ENCODE measurements at regions not wholly inside any gene's neighbourhood (a gene's known extent, or its start where the extent isn't known, plus 50 kb on each side); places are given as distances from the start of the nearest gene placed in this dataset.

GRCh38 chr6:141701732-141702131, 431.0 kb upstream of the GJE1 start:
- CTCF ChIA-PET: no interaction called here
- POLR2A ChIA-PET: no interaction called here
- TF ChIP-seq, protein P1, sequence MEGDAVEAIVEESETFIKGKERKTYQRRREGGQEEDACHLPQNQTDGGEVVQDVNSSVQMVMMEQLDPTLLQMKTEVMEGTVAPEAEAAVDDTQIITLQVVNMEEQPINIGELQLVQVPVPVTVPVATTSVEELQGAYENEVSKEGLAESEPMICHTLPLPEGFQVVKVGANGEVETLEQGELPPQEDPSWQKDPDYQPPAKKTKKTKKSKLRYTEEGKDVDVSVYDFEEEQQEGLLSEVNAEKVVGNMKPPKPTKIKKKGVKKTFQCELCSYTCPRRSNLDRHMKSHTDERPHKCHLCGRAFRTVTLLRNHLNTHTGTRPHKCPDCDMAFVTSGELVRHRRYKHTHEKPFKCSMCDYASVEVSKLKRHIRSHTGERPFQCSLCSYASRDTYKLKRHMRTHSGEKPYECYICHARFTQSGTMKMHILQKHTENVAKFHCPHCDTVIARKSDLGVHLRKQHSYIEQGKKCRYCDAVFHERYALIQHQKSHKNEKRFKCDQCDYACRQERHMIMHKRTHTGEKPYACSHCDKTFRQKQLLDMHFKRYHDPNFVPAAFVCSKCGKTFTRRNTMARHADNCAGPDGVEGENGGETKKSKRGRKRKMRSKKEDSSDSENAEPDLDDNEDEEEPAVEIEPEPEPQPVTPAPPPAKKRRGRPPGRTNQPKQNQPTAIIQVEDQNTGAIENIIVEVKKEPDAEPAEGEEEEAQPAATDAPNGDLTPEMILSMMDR (IDR thresholded peaks at IDR 0.05; ENCODE audit: control extremely low read depth, extremely low read depth, low read depth, missing control alignments): no peak

DNA sequence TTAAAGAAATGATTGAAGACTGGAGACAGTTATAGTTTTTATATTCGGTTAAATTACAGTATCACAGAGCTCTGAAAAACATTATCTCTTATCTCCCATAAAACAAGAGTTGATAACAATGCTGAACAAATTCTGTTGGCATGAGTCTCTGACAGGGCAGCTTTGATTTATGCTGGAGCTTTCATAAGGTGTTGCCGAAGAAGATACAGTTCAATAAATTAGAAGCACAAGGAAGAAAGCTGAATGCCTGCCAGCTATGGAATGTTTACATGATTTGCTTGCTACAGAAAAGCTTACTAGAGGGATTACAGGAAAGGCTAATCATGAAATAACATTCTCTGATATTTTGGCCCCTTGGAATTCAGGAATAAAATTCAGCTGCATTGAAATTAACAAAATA, 431.9 kb upstream of the GJE1 start:
- ChIA-PET CTCF (no interaction called here), POLR2A (no interaction called here)
- TF ChIP-seq, protein P1 (IDR thresholded peaks at IDR 0.05; ENCODE audit: control extremely low read depth, extremely low read depth, low read depth, missing control alignments): no peak
- no peak for DNase-seq (ENCODE audit: extremely low spot score)

More at GRCh38 chr6:141701732-141702131, 431.0 kb upstream of the GJE1 start:
- no peak for DNase-seq (ENCODE audit: extremely low spot score)

GRCh38 chr6:141688916-141689315, 443.8 kb upstream of the GJE1 start:
- CTCF ChIA-PET: no interaction called here
- TF ChIP-seq, protein P1 (IDR thresholded peaks at IDR 0.05; ENCODE audit: control extremely low read depth, extremely low read depth, low read depth, missing control alignments): no peak
- POLR2A ChIA-PET: no interaction called here
- no peak for DNase-seq (ENCODE audit: extremely low spot score)

DNA sequence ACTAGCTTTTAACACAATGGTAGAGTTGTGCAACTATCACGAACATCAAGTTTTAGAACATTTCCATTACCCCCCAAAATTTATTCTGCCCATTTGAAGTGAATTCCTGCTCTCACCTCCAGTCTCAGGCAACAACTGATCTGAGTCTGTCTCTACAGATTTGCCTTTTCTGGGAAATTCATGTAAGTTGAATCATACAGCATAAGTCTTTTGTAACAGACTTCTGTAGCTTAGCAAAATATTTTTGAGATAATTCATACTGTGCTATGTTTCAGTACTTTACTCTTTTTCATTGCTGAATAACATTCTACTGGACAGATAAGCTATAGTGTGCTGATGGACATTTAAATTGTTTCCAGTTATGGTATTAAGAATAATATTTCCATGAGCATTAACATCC, 447.3 kb upstream of the GJE1 start:
- TF ChIP-seq, protein P1 (IDR thresholded peaks at IDR 0.05; ENCODE audit: control extremely low read depth, extremely low read depth, low read depth, missing control alignments): no peak
- DNase-seq (ENCODE audit: extremely low spot score): no peak
- ChIA-PET POLR2A (no interaction called here), CTCF (interaction anchor here (1.3 to 2.6 kb wide), 2 partner anchors 9 to 11 kb away, joined by 3 to 8 read pairs; no protein-coding TSS in a partner anchor)

DNA sequence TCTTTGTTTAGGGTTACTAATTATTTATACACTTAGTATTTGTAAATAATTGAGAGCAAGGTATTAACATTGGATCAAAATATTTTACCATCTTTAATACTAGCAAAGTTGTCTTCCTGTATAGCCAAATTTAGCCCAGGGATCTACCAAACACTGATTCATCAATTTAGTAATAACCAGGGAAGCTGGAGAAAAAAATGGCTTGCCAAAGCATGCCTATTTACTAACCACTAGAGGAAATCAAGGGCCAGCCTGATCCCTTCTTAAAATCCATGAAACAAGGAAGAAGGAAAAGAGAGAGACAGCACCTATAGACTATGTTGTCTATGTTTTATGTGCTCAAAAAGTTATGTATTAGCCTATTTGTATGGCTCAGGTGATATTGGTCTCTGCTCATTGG, 450.3 kb upstream of the GJE1 start:
- TF ChIP-seq, protein P1 (IDR thresholded peaks at IDR 0.05; ENCODE audit: control extremely low read depth, extremely low read depth, low read depth, missing control alignments): no peak
- DNase-seq (ENCODE audit: extremely low spot score): no peak
- CTCF ChIA-PET: no interaction called here
- POLR2A ChIA-PET: no interaction called here

DNA sequence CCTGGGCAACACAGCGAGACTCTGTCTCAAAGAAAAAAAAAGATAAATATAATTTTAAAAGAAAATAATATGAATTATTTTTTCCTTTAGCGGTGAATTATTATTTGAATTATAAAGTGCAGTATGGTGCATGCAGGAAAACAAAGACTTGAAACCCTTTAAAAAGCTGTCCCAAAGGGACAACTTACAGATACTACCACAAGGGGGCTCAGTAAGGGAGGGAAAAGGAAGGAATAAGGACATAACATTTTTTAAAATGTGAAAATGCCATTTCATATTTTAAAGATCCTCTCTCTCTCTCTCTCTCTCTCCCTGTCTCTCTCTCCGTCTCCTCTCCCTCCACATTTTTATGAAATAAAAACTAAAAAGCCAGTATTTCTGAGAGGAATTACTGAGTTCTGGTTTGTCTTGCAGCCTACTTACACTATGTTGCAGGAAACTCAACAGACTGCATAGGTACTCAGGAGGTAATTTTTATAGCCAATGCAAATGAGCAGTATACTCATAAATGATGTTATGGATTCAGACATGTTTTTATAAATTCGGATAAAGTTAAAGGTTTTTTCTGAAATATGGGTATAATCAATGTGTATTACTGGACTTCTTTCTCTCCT, 455.0 kb upstream of the GJE1 start:
- ChIA-PET POLR2A (no interaction called here), CTCF (interaction anchor here (1.2 kb wide), 1 partner anchor 8 kb away, joined by 3 read pairs; no protein-coding TSS in a partner anchor)
- DNase-seq (ENCODE audit: extremely low spot score): no peak
- TF ChIP-seq, protein P1 (IDR thresholded peaks at IDR 0.05; ENCODE audit: control extremely low read depth, extremely low read depth, low read depth, missing control alignments): peak; percentile 53
